ENCODE measurements at regions not wholly inside any gene's neighbourhood (a gene's known extent, or its start where the extent isn't known, plus 50 kb on each side); places are given as distances from the start of the nearest gene placed in this dataset.
"Not testable (repeated sequence)": the region's sequence is repeated elsewhere in the genome, so short reads cannot be mapped to it uniquely, and the experiment has no call there.

DNA sequence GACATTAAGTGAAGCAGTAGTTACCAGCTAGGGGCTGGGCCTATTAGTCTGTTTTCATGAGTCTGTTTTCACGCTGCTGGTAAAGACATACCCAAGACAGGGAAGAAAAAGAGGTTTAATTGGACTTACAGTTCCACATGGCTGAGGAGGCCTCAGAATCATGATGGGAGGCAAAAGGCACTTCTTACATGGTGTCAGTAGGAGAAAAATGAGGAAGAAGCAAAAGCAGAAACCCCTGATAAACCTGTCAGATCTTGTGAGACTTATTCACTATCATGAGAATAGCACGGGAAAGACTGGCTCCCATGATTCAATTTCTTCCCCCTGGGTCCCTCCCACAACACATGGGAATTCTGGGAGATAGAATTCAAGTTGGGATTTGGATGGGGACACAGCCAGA lies 108.0 kb upstream of the LNX1 start:
- H2AFZ ChIP-seq (ENCODE audit: insufficient read depth, low read depth, low read length, poor library complexity, severe bottlenecking), result not testable (repeated sequence)

DNA sequence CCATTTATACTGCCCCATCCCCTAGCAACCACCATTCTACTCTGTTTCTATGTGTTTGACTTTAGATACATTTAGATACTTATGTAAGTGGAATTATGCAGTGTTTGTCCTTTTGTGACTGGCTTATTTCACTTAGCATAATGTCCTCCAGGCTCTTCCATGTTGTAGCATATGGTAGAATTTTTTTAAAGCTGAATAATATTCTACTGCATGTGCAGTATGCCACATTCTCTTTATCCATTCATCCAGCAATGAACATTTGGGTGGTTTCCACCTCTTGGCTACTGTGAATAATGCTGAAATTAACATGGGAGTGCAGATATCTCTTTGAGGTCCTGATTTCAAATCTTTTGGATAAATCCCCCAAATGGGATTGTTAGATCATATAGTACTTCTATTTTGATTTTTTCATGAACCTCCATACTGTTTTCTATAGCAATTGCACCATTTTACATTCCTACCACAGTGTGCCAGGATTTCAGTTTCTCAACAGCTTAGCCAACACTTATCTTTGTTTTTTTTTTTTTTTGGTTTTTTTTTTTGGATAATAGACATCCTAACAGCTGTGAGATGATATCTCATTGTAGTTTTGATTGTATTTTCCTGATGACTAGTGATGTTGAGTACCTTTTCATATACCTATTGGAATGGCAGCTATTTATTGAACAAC lies 105.9 kb upstream of the LNX1 start:
- H3K27ac Mint-ChIP-seq, result no peak overlapping the region
- H3K27me3 Mint-ChIP-seq (ENCODE audit: low read depth in 3 of 3), result no peaks in the 10 kb centered on the region
- peaks cover 7 to 9% (median 9%) of the 10 kb centered on the region in 7 donors for H3K9me3 Mint-ChIP-seq
- Histone ChIP-seq H3K4me1 (ENCODE audit: control insufficient read depth in 1 of 2, insufficient read depth in 2 of 2, low read length in 2 of 2) (peaks cover 5 to 11% of the 10 kb centered on the region in 2 donors), H3K4me2 (replicated peaks; ENCODE audit: extremely low read depth, low read length, poor library complexity, severe bottlenecking) (no peak overlapping the region), H2AFZ (ENCODE audit: insufficient read depth, low read depth, low read length, poor library complexity, severe bottlenecking) (no peak overlapping the region), H3K36me3 (replicated peaks in 1 of 2; ENCODE audit: control insufficient read depth in 1 of 2, insufficient read depth in 2 of 2, low read length in 2 of 2) (no peaks in the 10 kb centered on the region), H4K20me1 (ENCODE audit: insufficient read depth, low read length) (no peaks in the 10 kb centered on the region), H3K27ac (ENCODE audit: low read depth in 1 of 2, low read length in 2 of 2) (no peak overlapping the region), H3K4me3 (replicated peaks in 1 of 3; ENCODE audit: low read depth in 2 of 3, low read length in 3 of 3) (no peak overlapping the region), H3K9me3 (replicated peaks in 1 of 2; ENCODE audit: control insufficient read depth in 1 of 2, insufficient read depth in 1 of 2, low read length in 2 of 2) (no peaks in the 10 kb centered on the region), H3K79me2 (ENCODE audit: insufficient read depth, low read length) (no peaks in the 10 kb centered on the region), H3K9ac (ENCODE audit: insufficient read depth, low read length, poor library complexity, severe bottlenecking) (no peak overlapping the region), H3K27me3 (ENCODE audit: control insufficient read depth in 2 of 2, insufficient read depth in 2 of 2, low read length in 2 of 2) (no peaks in the 10 kb centered on the region)
- H3K4me1 Mint-ChIP-seq, result peaks cover 20% of the 10 kb centered on the region
- TF ChIP-seq, protein P1, sequence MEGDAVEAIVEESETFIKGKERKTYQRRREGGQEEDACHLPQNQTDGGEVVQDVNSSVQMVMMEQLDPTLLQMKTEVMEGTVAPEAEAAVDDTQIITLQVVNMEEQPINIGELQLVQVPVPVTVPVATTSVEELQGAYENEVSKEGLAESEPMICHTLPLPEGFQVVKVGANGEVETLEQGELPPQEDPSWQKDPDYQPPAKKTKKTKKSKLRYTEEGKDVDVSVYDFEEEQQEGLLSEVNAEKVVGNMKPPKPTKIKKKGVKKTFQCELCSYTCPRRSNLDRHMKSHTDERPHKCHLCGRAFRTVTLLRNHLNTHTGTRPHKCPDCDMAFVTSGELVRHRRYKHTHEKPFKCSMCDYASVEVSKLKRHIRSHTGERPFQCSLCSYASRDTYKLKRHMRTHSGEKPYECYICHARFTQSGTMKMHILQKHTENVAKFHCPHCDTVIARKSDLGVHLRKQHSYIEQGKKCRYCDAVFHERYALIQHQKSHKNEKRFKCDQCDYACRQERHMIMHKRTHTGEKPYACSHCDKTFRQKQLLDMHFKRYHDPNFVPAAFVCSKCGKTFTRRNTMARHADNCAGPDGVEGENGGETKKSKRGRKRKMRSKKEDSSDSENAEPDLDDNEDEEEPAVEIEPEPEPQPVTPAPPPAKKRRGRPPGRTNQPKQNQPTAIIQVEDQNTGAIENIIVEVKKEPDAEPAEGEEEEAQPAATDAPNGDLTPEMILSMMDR (IDR thresholded peaks at IDR 0.05), result no peak
- no peak overlapping the region for H3K4me3 Mint-ChIP-seq
- H3K36me3 Mint-ChIP-seq, result peaks cover 0 to 4% of the 10 kb centered on the region in 2 donors
- intact Hi-C loops (cut with micrococcal nuclease), result no loop called here
- DNase-seq, result no peak

More for the DNA sequence above, 108.0 kb upstream of the LNX1 start:
- H3K27ac ChIP-seq (ENCODE audit: low read depth in 1 of 2, low read length in 2 of 2); H3K9ac ChIP-seq (ENCODE audit: insufficient read depth, low read length, poor library complexity, severe bottlenecking); H3K4me2 ChIP-seq (replicated peaks; ENCODE audit: extremely low read depth, low read length, poor library complexity, severe bottlenecking); H3K27me3 Mint-ChIP-seq (ENCODE audit: low read depth in 3 of 3); H3K9me3 ChIP-seq (replicated peaks in 1 of 2; ENCODE audit: control insufficient read depth in 1 of 2, insufficient read depth in 1 of 2, low read length in 2 of 2); H3K9me3 Mint-ChIP-seq; H3K27me3 ChIP-seq (ENCODE audit: control insufficient read depth in 2 of 2, insufficient read depth in 2 of 2, low read length in 2 of 2); H4K20me1 ChIP-seq (ENCODE audit: insufficient read depth, low read length); H3K36me3 Mint-ChIP-seq; intact Hi-C loops (cut with micrococcal nuclease); H3K36me3 ChIP-seq (replicated peaks in 1 of 2; ENCODE audit: control insufficient read depth in 1 of 2, insufficient read depth in 2 of 2, low read length in 2 of 2); H3K4me3 Mint-ChIP-seq; H3K79me2 ChIP-seq (ENCODE audit: insufficient read depth, low read length); H3K4me3 ChIP-seq (replicated peaks in 1 of 3; ENCODE audit: low read depth in 2 of 3, low read length in 3 of 3): not testable (repeated sequence)
- DNase-seq, result peak in 1 of 3 donors; percentile 38
- H3K4me1 ChIP-seq (ENCODE audit: control insufficient read depth in 1 of 2, insufficient read depth in 2 of 2, low read length in 2 of 2), result peaks cover 18 to 24% of the 10 kb centered on the region in 2 donors
- Mint-ChIP-seq H3K27ac (peak overlapping the region in 1 of 7 donors; percentile 3), H3K4me1 (peaks cover 33% of the 10 kb centered on the region)
- 100% methylated on average over 1 of the region's 2 CpGs for WGBS (ENCODE audit: insufficient coverage)

Data from CD14-positive monocyte (primary cell).